H1 (cell line): ENCODE measurements at regions not wholly inside any gene's neighbourhood (a gene's known extent, or its start where the extent isn't known, plus 50 kb on each side); places are given as distances from the start of the nearest gene placed in this dataset.

ENCODE experiments used
- EZH2 ChIP-seq: fragments of 200-600 bp; sonication (generic); IDR thresholded peaks from 2 replicates; pipeline ENCODE4 v1.7.1; 2012; ENCODE audit warnings: low read depth, mild to moderate bottlenecking, moderate library complexity, low read length, inconsistent platforms; ENCODE audit not compliant: severe bottlenecking
- MAX ChIP-seq: IDR thresholded peaks from 2 replicates; pipeline ENCODE4 v1.6.1; 2012; ENCODE audit warnings: inconsistent platforms
- RXRA ChIP-seq: IDR thresholded peaks from 2 replicates; pipeline ENCODE4 v1.6.1; 2011; ENCODE audit warnings: low read depth, mild to moderate bottlenecking, low read length, moderate library complexity; ENCODE audit not compliant: insufficient read depth

DNA sequence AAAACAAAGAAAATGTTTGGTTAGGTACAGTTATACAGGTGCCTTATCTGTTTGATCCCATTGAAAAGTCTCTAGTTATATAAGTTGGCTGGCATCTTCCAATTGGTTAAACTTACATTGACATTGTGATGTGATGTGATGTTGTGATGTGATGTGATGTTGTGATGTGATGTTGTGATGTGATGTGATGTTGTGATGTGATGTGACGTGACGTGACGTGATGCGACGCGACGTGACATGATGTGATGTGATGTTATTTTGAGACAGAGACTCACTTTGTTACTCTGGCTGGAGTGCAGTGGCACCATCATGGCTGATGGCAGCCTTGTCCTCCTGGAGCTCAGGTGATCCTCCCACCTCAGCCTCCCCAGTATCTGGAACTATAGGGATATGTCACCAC, 507.6 kb downstream of the HAO1 start (continued):
- no peak for TF ChIP-seq EZH2
- no peak for TF ChIP-seq MAX
- TF ChIP-seq RXRA, result no peak
